Fibroblast of pulmonary artery (primary cell): ENCODE measurements at regions not wholly inside any gene's neighbourhood (a gene's known extent, or its start where the extent isn't known, plus 50 kb on each side); places are given as distances from the start of the nearest gene placed in this dataset.
A peak's percentile ranks its signal among the peaks of the same experiment; 100 is the strongest.

ENCODE experiments used
- DNase-seq: peaks from one replicate; pipeline ENCODE4 v3.0.0-alpha.2; 2010; ENCODE audit warnings: low read depth
- H3K4me3 ChIP-seq: replicated peaks from 2 replicates; pipeline ENCODE4 v1.5.1; 2011; ENCODE audit warnings: low read depth, mild to moderate bottlenecking, control low read depth, low read length, moderate library complexity
- TF ChIP-seq, protein P1 (sequence below): IDR thresholded peaks from 2 replicates; pipeline ENCODE4 v1.5.1; 2011; ENCODE audit warnings: mild to moderate bottlenecking, control low read depth, low read length, inconsistent platforms; ENCODE audit errors: missing control alignments

DNA sequence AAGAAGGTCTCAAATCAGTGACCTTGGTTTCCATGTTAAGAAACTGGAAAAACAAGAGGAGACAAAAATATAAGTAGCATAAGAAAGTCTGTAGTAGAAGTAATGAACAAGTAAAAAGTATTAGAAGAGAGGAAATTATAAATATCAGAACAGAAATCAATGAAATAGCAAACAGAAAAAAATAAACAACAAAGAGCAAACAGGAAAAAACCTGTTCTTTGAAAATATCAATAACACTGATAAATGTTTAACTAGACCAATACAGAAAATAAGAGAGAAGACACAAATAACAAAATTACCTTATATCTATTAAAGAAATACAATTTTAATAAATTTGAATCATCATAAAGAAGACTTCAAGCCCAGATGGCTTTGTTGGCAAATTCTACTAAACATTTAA, 113.3 kb downstream of the MAIP1 start:
- DNase-seq: no peak
- no peak overlapping the region for H3K4me3 ChIP-seq
- TF ChIP-seq, protein P1, sequence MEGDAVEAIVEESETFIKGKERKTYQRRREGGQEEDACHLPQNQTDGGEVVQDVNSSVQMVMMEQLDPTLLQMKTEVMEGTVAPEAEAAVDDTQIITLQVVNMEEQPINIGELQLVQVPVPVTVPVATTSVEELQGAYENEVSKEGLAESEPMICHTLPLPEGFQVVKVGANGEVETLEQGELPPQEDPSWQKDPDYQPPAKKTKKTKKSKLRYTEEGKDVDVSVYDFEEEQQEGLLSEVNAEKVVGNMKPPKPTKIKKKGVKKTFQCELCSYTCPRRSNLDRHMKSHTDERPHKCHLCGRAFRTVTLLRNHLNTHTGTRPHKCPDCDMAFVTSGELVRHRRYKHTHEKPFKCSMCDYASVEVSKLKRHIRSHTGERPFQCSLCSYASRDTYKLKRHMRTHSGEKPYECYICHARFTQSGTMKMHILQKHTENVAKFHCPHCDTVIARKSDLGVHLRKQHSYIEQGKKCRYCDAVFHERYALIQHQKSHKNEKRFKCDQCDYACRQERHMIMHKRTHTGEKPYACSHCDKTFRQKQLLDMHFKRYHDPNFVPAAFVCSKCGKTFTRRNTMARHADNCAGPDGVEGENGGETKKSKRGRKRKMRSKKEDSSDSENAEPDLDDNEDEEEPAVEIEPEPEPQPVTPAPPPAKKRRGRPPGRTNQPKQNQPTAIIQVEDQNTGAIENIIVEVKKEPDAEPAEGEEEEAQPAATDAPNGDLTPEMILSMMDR: no peak

DNA sequence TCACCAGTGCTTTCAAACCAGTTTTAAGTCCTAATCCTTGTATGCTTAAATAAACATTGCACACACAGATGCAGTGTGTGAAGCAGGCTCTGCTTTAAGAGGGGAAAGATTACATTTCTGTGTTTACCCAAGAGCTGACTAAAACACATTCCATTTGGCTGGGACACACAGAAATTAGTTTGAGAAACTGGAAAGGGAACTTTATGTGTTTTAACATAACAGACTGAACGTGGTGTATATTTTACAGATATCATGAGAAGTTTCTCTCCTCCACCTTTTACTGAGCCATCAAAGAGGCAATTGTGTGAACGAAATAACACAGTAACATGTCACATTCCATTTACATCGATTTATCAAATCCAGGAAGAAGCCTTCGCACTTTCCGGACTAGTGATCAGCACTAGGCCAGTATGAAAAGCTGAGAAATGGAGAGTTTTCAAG, 121.8 kb downstream of the MAIP1 start:
- no peak overlapping the region for H3K4me3 ChIP-seq
- TF ChIP-seq, protein P1: no peak
- peak; percentile 53 for DNase-seq

DNA sequence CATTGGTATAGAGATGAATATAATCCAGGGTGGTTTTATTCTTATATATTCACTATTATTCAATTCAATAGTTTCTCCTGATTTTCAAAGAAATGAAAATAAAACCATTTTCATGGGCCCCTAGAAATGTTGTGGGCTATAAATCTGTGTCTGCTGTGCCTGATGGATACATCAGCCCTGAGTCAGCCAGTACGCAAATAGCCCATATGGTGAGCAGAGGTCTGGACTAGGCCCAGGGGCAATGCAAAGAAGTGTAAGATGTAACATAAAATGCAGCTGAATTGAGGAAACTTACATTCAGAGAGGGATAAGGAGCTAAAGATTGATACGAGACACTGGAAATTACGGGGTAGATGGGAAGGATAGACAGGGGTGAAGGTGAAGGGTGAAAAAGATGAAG, 122.5 kb downstream of the MAIP1 start:
- DNase-seq: no peak
- TF ChIP-seq, protein P1: no peak
- no peak overlapping the region for H3K4me3 ChIP-seq

DNA sequence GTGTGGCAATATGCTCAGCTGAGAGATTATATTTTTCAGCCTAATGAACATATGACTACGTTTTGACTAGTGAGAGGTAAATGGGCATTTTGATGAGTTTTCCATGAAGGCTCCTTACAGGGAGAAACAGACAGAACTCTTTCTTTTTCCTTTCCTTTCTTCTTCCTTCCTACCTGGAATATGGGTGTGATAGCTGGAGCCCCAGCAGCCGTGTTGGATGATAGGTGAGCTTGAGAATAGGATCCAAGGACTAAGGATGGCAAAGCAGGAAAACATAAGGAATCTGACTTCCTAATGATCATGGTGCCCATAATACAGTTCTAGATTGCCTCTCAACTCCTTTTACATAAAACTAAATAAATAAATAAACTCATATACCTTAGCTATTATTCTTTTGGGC, 124.0 kb downstream of the MAIP1 start:
- DNase-seq: no peak
- TF ChIP-seq, protein P1: no peak
- no peak overlapping the region for H3K4me3 ChIP-seq

DNA sequence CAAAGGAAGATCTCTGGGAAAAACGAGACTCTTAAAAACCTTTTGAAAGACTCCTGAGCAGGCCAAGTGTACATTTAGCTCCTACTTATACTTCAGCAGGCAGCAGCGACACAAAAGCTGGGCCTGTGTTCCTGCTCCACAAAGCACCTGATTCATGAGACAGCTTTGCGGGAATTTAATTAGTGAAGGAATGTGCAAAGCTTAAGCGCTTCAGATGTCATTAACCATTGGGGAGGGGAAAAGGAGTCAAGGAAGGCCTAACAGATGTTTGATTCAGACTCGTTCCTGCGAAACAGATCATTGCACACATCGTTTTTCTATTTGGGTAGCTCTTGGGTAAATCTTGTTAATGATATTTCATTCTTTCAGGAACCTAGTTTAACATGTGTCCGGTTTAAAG, 125.9 kb downstream of the MAIP1 start:
- no peak overlapping the region for H3K4me3 ChIP-seq
- no peak for DNase-seq
- TF ChIP-seq, protein P1: no peak

DNA sequence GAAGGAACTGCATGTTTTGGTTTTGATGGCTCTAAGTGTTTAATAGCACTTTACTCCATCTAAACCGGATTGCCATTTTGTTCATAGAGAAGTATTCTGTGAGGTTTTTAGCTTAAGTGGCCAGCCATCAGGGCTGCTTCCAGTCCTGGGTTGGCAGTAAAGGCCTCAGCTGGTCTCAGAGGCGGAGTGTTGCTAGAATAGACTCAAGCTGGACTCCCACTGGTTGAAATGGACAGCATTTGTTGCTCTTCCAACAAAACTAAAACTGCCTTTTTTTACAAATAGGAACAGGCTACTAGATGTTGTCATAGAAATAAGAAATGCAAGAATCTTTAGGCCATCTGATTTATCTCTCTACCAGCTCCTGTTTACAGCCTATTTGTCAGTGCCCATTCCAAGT, 126.4 kb downstream of the MAIP1 start:
- TF ChIP-seq, protein P1: no peak
- H3K4me3 ChIP-seq: no peak overlapping the region
- no peak for DNase-seq

DNA sequence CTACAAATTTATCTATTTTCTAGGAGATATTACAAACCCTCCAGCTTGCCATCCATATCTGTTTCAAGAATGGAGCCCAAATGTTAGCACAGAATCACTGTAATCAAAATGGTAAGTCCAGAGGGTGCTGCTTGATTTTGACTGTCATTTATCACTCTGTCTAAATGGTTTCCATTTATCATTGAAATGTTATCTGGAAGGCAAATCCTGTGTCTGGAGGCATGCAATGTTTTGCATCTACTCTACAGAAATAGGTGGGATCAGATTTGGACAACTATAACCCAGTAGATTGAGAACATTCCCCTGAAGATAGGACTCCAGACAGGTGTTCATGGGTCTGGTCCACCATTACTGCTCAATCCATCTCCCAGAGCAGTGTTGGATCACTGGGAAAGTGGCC, 128.7 kb downstream of the MAIP1 start:
- no peak for DNase-seq
- H3K4me3 ChIP-seq: no peak overlapping the region
- TF ChIP-seq, protein P1: no peak
